ENCODE measurements at regions not wholly inside any gene's neighbourhood (a gene's known extent, or its start where the extent isn't known, plus 50 kb on each side); places are given as distances from the start of the nearest gene placed in this dataset.

DNA sequence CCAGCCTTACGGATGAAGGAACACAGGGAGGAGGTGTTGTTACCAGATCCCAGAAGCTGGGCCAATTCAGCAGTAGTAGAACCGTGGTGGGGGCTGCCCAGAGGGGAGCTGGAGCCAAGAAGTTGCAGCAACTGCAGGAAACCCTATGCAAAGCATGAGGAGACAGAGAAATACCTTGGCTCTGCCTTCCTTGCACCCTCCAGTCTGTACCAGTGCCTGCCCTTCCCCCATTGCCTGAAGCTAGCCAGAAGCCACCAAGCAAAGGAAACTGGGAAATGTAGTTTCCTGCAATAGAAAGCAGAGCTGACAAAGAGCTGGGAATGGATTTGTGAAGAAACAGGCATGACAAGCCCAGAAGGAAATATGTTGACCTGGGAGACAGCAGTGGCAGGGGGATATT is 108.7 kb upstream of the FUNDC1 start:
- TF ChIP-seq, protein P1, sequence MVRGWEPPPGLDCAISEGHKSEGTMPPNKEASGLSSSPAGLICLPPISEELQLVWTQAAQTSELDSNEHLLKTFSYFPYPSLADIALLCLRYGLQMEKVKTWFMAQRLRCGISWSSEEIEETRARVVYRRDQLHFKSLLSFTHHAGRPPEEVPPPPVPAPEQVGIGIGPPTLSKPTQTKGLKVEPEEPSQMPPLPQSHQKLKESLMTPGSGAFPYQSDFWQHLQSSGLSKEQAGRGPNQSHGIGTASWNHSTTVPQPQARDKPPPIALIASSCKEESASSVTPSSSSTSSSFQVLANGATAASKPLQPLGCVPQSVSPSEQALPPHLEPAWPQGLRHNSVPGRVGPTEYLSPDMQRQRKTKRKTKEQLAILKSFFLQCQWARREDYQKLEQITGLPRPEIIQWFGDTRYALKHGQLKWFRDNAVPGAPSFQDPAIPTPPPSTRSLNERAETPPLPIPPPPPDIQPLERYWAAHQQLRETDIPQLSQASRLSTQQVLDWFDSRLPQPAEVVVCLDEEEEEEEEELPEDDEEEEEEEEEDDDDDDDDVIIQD (CRISPR knock-in tag; IDR thresholded peaks at IDR 0.05; ENCODE audit: low read depth), result no peak
- TF ChIP-seq FOXJ3 (CRISPR knock-in tag; IDR thresholded peaks at IDR 0.05; ENCODE audit: borderline replicate concordance), result no peak
- TF ChIP-seq EP300 (IDR thresholded peaks at IDR 0.05; ENCODE audit: low read depth in 2 of 2, low read length in 2 of 2), result no peak
- TF ChIP-seq EP300 (CRISPR knock-in tag; IDR thresholded peaks at IDR 0.05; ENCODE audit: borderline replicate concordance), result no peak
- no peak for TF ChIP-seq ZNF24 (IDR thresholded peaks at IDR 0.05)

Data from HepG2 (cell line).